Activated CD4-positive, CD25-positive, alpha-beta regulatory T cell (primary cell): ENCODE measurements at regions not wholly inside any gene's neighbourhood (a gene's known extent, or its start where the extent isn't known, plus 50 kb on each side); places are given as distances from the start of the nearest gene placed in this dataset.
A peak's percentile ranks its signal among the peaks of the same experiment; 100 is the strongest.
"Not testable (repeated sequence)": the region's sequence is repeated elsewhere in the genome, so short reads cannot be mapped to it uniquely, and the experiment has no call there.

Experiments used
- DNase-seq, 4 experiments: peaks; one replicate each; lab custom pipeline; 2025; lab: John Stamatoyannopoulos, UW

DNA sequence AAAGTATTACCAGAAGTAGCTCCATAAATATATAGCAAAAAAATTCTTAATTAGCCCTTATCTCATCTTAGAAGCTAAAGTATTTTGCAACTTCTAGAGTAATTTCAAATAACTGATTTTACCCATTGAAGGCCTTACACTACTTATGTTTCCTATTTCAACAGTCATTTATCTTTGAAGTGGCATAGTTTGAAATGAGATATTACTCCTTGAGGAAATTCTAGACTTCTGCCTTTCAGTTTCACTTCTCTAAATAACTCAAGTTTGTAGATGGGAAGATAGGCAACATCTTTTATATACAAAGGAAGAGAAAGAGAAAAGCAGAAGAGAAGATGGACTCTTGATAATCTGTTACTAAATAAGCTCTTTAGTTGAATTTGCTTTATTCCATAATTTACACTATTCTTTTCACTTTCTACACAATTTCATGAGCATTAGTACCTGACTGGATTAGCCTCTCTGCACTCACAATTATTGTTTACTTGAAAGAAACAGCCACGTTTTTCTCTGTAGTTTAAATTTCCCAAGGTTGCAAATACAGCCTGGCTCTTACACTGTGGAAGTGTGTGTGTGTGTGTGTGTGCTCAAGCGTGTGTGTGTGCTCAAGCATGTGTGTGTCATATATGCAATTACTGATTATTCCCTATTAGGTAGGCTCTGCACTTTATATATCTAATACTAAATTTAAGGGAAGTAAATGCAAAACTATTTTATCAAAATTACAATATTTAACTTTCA lies 60.6 kb upstream of the EMB start:
- DNase-seq, result no peak

GRCh38 chr5:50513028-50513457 lies 72.0 kb upstream of the EMB start:
- DNase-seq, result not testable (repeated sequence)

DNA sequence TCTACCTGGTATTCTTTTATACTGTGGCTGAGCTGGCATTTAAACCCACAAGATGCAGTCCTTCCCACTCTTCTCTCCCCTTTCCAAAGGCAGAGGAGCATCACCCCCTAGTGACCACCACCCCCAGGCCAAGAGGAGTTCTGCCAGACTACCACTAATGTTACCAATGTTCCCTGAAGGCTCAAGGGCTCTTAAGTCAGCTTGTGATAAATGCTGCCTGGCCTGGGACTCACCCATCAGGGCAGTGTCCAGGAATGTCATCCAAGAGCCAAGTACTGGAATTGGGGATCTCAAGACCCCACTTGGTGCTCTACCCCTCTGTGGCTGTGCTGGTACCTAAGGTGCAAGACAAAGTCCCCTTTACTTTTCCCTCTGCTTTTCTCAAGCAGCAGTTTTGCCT lies 80.0 kb upstream of the EMB start:
- DNase-seq, result not testable (repeated sequence)

DNA sequence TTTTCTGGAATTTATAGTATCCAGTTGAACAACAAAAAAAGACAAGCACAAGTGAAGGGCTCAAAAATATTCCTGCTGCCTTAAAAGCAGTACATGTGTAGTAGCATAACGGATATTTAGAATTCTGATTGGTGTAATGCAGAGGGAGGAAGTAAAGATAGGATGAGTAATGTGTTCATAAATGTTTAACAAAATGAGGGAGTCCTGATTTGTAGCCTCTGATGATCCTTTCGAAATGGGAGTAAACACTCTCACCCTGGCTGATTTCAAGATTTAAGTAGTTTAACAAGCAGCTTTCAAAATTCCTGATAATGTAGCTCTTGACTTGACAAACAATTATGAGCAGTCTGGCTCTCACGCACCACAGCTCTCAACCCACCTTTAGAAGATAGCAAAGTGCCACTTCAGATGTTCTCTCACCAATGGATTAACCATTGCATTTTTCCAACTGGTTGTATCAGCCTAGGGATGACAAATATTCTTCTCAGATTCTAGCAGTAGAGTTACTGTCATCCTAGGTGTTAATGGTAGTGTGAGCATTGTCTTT lies 86.5 kb upstream of the EMB start:
- DNase-seq, result not testable (repeated sequence)

- DNase-seq, result no peak
Observed at GRCh38 chr5:50535393-50535792, 94.3 kb upstream of the EMB start.

DNA sequence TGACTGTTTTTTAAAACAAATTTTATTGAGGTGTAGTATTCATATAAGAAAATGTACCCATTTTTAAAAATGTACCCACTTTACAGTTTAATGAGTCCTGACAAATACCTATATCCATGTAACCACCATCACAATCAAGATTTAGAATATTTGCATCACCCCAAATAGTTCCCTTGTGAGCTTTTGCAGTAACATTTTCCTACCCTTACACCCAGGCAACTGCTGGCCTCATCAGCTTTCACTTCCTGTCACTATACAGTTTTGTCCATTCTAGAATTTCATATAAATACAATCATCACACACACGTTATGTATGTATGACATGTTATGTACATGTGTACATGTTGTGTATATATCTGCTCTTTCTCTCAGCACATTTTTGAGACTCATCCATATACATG lies 96.4 kb upstream of the EMB start:
- not testable (repeated sequence) for DNase-seq

DNA sequence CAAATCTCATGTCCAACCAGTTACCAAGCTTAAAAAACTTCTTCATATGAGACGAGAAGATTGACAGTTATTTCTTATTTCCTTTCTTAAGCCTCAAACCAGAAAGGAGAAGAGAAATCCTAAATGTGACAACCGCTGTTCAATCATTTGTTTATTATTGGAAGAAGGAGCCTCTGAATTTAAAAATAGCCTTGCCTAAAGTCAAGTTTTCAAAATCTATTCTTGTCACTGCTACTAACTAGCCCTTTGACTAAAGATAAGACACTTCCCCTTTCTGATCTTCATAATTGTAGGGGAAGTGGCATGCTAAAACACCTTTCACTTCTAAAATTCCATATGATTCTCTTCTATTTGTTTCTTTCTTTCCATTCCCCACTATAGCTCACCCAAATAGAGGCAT lies 106.2 kb upstream of the EMB start:
- DNase-seq, result no peak

- no peak for DNase-seq
Observed at GRCh38 chr5:50550267-50550666, 109.2 kb upstream of the EMB start.

DNA sequence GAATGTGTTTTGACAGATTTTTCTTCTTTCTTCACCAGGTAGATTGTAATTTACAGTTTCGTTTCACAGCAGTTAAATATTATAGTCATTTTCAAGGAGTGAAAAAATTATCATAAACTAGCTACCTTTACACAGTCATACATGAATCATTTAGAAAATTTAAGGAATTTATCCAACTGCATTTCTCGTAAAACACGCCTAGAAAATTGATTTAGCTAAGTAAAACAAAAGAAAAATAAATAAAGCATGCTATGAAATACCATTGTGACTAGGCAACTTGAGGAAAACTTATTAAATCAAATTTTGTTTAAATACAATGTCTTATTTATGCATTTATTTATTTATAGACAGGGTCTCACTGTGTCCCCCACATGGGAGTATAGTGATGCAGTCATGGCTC lies 109.9 kb upstream of the EMB start:
- no peak for DNase-seq

DNA sequence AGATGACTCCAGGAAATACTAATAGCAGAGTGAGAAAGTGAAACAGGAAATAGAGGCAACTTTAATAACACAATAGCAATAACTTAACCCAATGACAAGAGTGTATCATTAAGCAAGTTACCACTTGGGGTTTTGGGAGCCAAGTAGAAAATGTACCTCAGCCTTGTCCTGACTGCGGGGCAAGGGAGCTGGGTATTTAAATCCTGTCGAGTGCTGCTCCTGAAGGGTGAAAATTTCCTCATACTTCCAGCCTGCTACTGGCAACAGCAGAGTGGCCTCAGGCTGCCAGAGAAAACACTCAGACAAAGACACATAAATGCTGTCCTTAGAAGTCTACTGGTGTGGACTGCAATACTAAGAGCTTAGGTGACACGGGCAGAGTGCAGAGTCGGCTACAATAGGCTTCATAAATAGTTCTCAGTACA lies 112.5 kb upstream of the EMB start:
- no peak for DNase-seq

GRCh38 chr5:50558640-50559039 lies 107.8 kb upstream of the PARP8 start:
- DNase-seq, result not testable (repeated sequence)

DNA sequence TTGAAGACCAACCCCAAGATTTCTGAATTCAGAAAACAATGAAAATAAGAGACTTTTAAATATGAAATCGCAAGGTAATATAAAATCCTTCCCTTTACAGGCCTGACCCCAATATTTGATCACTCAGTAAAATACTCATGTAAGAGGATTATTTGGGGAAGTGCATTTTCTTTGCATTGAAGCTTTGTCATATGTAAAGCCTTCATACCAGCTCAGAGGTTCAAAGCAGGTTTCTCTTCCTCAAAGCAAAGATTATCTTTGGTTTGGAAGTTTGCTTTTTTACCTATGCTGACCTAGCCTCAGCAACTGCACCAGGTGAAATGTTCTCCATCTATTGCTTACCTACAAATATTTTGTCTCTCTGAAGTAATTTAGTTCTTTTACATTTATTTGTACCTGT lies 106.5 kb upstream of the PARP8 start:
- DNase-seq, result no peak

DNA sequence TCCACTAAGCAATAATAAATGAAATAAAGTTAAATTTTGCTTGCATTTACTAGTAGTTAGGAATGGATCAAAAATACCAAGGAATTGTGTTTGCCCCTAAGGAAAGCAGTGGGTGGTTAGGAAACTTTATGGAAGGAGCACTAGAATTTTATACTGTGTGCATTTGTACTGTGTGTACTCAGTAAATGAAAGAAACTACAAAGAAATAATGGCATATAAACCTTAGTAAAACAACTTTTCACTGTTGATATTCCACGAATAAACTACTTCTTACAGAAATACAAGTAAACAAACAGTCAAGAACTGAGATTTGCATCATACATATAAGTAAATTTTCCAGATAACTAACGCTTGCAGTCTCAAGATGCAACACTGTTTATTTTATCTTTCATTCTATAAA lies 103.7 kb upstream of the PARP8 start:
- DNase-seq, result no peak

DNA sequence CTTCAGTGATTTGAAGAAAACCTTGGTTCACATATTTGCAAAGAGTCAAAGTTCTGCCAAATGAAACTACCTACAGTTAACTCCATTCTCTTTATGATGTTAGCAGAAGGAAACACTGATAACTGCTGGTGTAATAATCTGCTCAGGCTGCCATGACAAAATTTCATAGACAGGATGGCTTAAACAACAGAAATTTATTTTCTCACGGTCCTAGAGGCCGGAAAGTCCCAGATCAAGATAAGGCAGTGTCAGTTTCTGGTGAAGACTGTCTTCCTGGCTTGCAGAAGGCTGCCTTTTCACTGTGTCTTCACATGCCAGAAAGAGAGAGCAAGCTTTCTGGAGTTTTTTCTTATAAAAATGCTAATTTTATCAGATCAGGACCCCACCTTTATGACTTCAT lies 102.4 kb upstream of the PARP8 start:
- DNase-seq, result peak in 1 of 4 experiments; percentile 0

DNA sequence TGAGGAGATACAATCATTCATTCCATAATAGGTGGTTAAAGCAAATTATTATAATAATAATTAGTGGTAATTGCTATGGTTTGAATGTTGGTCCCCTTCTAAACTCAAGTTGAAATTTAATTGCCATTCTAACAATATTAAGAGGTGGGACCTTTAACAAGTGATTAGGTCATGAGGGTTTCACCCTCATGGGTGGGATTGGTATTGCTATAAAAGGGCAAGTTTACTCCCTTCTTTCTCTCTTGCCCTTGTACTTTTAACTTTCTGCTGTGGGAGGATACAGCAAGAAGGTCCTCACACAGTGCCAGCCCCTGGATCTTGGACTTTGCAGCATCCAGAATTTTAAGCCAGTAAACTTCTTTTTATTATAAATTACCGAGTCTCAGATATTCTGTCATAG lies 101.9 kb upstream of the PARP8 start:
- no peak for DNase-seq

- no peak for DNase-seq
Observed at GRCh38 chr5:50574121-50574520, 92.3 kb upstream of the PARP8 start.

GRCh38 chr5:50575740-50576139 lies 90.7 kb upstream of the PARP8 start:
- no peak for DNase-seq

DNA sequence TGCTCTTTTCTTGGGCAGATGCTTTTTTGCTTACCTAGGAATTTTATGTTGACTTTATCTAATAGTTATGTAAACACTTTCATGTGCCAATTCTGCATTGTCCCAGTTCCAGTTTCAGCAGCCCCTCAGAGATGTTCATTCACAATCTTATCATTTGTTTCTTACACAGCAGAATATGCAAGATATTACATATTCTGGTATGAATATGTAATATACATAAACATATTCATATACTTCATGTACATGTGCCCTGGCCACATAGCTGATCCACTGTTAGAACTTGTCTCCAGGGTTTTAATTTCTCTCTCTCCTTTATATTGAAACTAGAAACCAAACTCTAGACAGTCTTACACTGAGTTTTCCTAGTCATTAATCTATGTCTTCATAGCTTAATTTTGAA lies 90.2 kb upstream of the PARP8 start:
- no peak for DNase-seq

- no peak for DNase-seq
Observed at GRCh38 chr5:50576686-50577256, 89.7 kb upstream of the PARP8 start.

DNA sequence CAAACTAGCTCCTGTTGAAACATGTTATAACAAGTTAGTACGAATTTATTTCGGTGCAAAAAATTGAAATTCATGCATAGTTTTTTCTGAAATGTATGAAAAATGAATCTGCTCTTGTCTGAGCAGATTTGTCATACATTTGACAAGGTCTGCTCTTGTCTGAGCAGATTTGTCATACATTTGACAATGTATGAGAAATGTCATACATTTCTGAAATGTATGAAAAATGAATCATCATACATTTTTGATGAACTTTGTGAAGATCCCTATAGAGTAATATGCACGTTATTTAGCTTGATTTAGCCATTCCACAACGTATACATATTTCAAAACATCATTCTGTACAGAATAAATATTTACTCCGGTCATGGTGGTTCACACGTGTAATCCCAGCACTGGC lies 85.9 kb upstream of the PARP8 start:
- DNase-seq, result no peak

DNA sequence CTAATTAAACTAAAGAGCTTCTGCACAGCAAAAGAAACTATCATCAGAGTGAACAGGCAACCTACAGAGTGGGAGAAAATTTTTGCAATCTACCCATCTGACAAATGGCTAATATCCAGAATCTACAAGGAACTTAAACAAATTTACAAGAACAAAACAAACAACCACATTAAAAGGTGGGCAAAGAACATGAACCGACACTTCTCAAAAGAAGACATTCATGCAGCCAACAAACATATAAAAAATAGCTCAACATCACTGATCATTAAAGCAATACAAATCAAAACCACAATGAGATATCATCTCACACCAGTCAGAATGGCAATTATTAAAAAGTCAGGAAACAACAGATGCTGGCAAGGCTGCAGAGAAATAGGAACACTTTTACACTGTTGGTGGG lies 84.6 kb upstream of the PARP8 start:
- DNase-seq, result not testable (repeated sequence)

- no peak for DNase-seq
Observed at GRCh38 chr5:50582699-50583098, 83.7 kb upstream of the PARP8 start.

- no peak for DNase-seq
Observed at GRCh38 chr5:50583621-50584020, 82.8 kb upstream of the PARP8 start.

DNA sequence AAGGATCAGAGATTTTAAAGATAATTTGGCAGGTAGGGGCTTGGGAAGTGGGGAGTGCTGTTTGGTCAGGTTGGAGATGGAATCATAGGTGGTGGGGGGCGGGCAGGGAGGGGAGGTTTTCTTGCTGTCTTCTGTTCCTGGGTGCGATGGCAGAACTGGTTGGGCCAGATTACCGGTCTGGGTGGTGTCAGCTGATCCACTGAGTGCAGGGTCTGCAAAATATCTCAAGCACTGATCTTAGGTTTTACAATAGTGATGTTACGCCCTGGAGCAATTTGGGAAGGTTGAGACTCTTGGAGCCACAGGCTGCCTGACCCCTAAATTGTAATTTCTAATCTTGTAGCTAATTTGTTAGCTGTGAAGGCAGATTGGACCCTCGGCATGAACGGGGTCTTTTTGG lies 78.0 kb upstream of the PARP8 start:
- not testable (repeated sequence) for DNase-seq
